Fibroblast of the aortic adventitia (primary cell): ENCODE measurements at regions not wholly inside any gene's neighbourhood (a gene's known extent, or its start where the extent isn't known, plus 50 kb on each side); places are given as distances from the start of the nearest gene placed in this dataset.

Experiments used
- DNase-seq: peaks from one replicate; pipeline ENCODE4 v3.0.0-alpha.2; 2010; ENCODE audit warnings: low read depth
- H3K4me3 ChIP-seq: 2 replicates; pipeline ENCODE4 v1.5.1; 2011; ENCODE audit warnings: low read depth, mild to moderate bottlenecking, control low read depth, low read length, moderate library complexity
- TF ChIP-seq, protein P1 (sequence below): IDR thresholded peaks from 2 replicates; pipeline ENCODE4 v1.5.1; 2011; ENCODE audit warnings: mild to moderate bottlenecking, low read length, control low read depth, inconsistent platforms; ENCODE audit not compliant: insufficient read depth

DNA sequence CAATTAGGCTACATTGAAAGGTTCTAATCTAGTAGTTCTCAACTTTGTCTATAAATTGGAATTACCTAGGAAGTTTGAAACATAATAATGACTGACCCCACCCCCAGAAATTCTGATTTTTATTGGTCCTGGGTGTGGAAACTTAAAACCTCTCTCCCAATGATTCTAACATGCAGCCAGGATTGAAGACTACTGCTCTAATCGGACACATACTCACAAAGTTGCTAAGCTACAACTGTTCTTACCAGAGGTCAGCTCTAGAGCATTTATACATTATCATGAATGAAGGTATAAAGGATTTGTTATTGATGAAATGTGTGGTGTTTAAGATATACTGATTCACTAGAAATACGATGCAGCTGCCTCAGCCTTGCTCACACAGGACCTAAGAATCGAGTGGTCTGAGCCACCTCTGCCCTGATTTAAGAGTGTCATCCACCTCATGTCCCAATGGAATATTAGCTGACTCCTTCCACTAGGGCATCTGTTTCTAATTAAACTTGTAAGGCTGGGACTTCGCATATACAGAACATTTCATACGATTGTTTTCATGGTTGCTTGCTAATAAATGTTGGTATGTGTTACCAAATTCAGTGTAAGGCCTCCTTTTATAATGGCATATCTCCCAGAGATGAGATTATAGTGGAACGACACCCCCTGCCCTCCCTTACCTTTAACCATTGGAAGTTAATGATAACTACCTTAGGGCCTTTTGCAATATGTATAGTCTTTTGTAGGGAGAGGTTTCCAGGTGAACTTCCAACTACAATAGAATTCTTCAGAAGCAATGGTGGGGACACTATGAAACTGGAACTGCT lies 410.8 kb upstream of the PDE3A start:
- DNase-seq: no peak
- H3K4me3 ChIP-seq: no peak overlapping the region
- TF ChIP-seq, protein P1, sequence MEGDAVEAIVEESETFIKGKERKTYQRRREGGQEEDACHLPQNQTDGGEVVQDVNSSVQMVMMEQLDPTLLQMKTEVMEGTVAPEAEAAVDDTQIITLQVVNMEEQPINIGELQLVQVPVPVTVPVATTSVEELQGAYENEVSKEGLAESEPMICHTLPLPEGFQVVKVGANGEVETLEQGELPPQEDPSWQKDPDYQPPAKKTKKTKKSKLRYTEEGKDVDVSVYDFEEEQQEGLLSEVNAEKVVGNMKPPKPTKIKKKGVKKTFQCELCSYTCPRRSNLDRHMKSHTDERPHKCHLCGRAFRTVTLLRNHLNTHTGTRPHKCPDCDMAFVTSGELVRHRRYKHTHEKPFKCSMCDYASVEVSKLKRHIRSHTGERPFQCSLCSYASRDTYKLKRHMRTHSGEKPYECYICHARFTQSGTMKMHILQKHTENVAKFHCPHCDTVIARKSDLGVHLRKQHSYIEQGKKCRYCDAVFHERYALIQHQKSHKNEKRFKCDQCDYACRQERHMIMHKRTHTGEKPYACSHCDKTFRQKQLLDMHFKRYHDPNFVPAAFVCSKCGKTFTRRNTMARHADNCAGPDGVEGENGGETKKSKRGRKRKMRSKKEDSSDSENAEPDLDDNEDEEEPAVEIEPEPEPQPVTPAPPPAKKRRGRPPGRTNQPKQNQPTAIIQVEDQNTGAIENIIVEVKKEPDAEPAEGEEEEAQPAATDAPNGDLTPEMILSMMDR: no peak

DNA sequence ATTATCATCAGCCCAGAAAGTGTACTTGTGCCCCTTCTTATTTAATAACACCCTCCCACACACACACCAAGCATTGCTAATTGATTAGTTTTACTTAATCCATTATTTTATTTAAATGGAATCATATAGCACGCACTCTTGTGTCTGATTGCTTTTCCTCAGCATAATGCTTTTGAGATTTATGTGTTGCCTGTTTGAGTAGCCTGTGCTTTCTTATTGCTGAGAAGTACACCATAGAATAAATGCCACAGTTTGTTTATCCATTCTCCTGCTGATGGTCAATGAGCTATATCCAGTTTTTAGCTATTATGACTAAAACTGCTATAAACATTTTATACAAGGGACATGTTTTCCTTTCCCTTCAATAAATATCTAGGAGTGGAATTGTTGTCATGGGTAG lies 409.9 kb upstream of the PDE3A start:
- DNase-seq: no peak
- TF ChIP-seq, protein P1: no peak
- no peak overlapping the region for H3K4me3 ChIP-seq

DNA sequence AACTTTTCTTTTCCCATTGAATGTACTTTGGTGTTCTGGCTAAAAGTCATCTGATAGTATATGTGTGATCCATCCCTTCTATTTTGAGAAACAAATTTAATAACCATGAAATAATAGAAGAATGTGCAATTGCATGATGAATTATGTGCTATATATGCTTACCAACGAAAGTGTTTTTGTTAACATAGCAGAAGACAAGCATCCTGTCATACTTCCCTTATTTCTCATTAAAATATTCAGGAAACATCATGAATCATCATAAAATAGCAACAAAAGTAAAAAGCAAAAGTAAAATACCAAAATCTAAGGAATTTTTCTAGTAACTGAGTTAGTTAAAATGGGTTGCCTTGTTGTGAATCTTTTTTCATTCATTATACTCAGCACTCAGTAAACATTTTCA lies 409.0 kb upstream of the PDE3A start:
- no peak overlapping the region for H3K4me3 ChIP-seq
- DNase-seq: no peak
- TF ChIP-seq, protein P1: no peak

DNA sequence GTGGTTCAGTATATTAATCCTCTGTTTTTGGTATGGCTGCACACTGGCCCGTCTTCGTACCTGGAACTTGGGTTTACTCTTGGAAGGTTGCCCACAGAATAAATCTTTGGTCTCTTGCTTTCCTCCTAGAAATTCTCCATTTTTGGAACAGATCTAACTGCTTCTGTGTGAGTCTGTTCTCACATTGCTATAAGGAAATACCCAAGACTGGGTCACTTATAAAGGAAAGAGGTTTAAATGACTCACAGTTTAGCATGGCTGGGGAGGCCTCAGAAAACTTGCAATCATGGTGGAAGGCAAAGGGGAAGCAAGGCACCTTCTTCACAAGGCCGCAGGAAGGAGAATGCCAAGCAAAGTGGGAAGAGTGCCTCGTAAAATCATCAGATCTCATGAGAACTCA lies 407.8 kb upstream of the PDE3A start:
- no peak for DNase-seq
- TF ChIP-seq, protein P1: no peak
- H3K4me3 ChIP-seq: no peak overlapping the region

DNA sequence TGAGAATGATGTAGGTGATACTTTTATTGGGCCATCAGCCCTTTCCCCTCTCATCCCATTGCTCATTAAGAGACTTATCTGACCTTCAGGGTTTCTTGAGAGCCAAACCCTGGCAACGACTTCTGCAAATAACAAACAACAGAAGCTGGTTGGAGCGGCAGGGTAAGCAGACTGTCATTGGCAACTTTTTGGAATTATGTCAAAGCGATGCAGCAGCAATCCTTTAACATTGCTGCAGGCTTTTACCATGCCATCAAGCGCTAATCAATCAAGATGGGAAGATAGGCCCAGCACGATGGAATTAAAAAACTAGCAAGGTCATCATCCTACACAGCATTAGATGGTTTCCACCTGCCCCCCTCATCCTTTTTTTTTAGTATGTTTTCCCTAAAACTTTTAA lies 406.1 kb upstream of the PDE3A start:
- no peak for DNase-seq
- H3K4me3 ChIP-seq: no peak overlapping the region
- TF ChIP-seq, protein P1: no peak

DNA sequence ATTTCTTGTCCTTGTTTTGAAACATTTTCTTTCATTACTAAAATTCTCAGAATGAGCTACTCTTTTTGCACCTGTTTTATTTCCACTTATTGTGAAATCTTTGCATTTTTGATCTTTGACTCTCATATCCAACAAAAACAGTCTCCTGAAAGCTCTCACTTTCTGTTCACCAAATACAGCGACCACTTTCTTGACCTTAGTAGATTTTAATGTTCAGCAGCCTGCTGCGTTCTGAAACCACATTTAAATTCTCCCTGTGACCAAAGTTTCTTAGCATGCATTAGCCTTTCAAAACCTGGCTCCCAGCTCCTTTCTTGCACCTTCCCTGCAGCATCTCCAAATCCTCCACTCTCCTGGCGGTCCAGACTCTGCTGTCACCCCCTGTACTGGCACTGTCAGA lies 404.4 kb upstream of the PDE3A start:
- TF ChIP-seq, protein P1: no peak
- DNase-seq: no peak
- H3K4me3 ChIP-seq: no peak overlapping the region

DNA sequence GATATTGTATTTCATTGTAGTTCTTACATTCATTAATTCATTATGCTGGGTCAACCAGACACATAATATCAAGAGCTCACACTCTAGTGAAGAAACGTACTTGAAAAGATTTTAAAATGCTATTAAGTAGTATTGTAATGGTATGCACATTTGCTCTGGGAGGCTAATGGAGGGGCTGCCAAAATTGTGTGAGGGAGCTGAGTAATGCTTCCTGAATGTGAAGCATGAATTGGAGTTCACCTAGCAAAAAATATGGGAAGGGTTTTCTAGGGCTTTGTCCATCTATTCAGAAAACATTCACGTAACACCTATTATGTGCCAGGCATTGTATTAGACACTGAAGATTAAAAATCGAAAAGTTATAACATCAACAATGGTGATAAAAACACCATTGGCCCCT lies 403.8 kb upstream of the PDE3A start:
- H3K4me3 ChIP-seq: no peak overlapping the region
- peak; percentile 73 for DNase-seq
- TF ChIP-seq, protein P1: no peak
